HEK293T (cell line): ENCODE measurements at regions not wholly inside any gene's neighbourhood (a gene's known extent, or its start where the extent isn't known, plus 50 kb on each side); places are given as distances from the start of the nearest gene placed in this dataset.

Source experiments
- ARNT ChIP-seq: fragments of 450-650 bp; IDR thresholded peaks from 2 replicates; pipeline ENCODE4 v1.6.1; 2017; ENCODE audit warnings: mild to moderate bottlenecking
- BHLHE40 ChIP-seq: fragments of 450-650 bp; IDR thresholded peaks from 2 replicates; pipeline ENCODE4 v1.6.1; 2016; ENCODE audit warnings: mild to moderate bottlenecking, moderate library complexity, borderline replicate concordance
- ELF4 ChIP-seq: fragments of 450-650 bp; IDR thresholded peaks from 2 replicates; pipeline ENCODE4 v1.6.1; 2017; ENCODE audit warnings: antibody characterized with exemption
- FOXA1 ChIP-seq: fragments of 450-650 bp; IDR thresholded peaks from 2 replicates; pipeline ENCODE4 v1.6.1; 2016; ENCODE audit warnings: mild to moderate bottlenecking
- FOXK2 ChIP-seq: fragments of 450-650 bp; IDR thresholded peaks from 2 replicates; pipeline ENCODE4 v1.6.1; 2016; ENCODE audit warnings: mild to moderate bottlenecking
- FOXM1 ChIP-seq: fragments of 450-650 bp; IDR thresholded peaks from 2 replicates; pipeline ENCODE4 v1.6.1; 2017; ENCODE audit warnings: mild to moderate bottlenecking, borderline replicate concordance
- NFRKB ChIP-seq: fragments of 450-650 bp; IDR thresholded peaks from 2 replicates; pipeline ENCODE4 v1.6.1; 2016; ENCODE audit warnings: mild to moderate bottlenecking, moderate library complexity
- SP1 ChIP-seq: fragments of 450-650 bp; IDR thresholded peaks from 2 replicates; pipeline ENCODE4 v1.6.1; 2017
- SUZ12 ChIP-seq: fragments of 450-650 bp; IDR thresholded peaks from 2 replicates; pipeline ENCODE4 v1.6.1; 2016; ENCODE audit warnings: mild to moderate bottlenecking
- TF ChIP-seq, protein P1 (sequence below): fragments of 450-650 bp; IDR thresholded peaks from 2 replicates; pipeline ENCODE4 v1.6.1; 2016

DNA sequence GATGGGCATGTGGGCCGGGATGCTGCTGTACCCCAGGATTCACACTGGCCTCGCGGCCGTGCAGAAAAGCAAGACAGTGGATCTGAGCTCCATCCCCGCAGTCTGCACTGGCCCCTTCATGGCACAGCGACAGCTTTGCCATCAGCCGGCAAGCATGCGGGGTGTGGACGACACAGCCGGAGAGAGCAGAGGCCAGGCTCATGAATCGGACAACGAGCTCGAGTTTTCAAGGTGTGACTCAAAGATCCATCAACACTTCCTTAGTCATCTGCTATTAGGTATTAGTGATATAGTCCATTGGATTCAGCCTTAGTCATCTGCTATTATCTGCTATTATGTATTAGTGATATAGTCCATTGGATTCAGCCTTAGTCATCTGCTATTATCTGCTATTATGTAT lies 254.7 kb downstream of the KLF6 start:
- TF ChIP-seq SUZ12 (no peak), FOXM1 (no peak), ELF4 (no peak), BHLHE40 (no peak), ARNT (no peak), FOXK2 (no peak), NFRKB (no peak), FOXA1 (no peak), SP1 (no peak)
- TF ChIP-seq, protein P1, sequence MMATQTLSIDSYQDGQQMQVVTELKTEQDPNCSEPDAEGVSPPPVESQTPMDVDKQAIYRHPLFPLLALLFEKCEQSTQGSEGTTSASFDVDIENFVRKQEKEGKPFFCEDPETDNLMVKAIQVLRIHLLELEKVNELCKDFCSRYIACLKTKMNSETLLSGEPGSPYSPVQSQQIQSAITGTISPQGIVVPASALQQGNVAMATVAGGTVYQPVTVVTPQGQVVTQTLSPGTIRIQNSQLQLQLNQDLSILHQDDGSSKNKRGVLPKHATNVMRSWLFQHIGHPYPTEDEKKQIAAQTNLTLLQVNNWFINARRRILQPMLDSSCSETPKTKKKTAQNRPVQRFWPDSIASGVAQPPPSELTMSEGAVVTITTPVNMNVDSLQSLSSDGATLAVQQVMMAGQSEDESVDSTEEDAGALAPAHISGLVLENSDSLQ = no peak
